Hepatocyte (in vitro differentiated cells): ENCODE measurements at regions not wholly inside any gene's neighbourhood (a gene's known extent, or its start where the extent isn't known, plus 50 kb on each side); places are given as distances from the start of the nearest gene placed in this dataset.

ENCODE experiments used
- EZH2 ChIP-seq: fragments of 200-600 bp; sonication (generic); IDR thresholded peaks from 2 replicates; pipeline ENCODE4 v1.6.1; 2016; ENCODE audit warnings: antibody characterized with exemption, mild to moderate bottlenecking, borderline replicate concordance
- EZH2phosphoT487 ChIP-seq: fragments of 200-600 bp; sonication (generic); IDR thresholded peaks from one replicate; pipeline ENCODE4 v1.6.1; 2018; ENCODE audit warnings: antibody characterized with exemption, mild to moderate bottlenecking, low read depth, moderate library complexity; ENCODE audit not compliant: unreplicated experiment, severe bottlenecking
- TF ChIP-seq, protein P1 (sequence below): fragments of 200-600 bp; sonication (generic); IDR thresholded peaks from 2 replicates; pipeline ENCODE4 v1.5.1; 2016; ENCODE audit warnings: antibody characterized with exemption, mild to moderate bottlenecking; ENCODE audit not compliant: poor library complexity

DNA sequence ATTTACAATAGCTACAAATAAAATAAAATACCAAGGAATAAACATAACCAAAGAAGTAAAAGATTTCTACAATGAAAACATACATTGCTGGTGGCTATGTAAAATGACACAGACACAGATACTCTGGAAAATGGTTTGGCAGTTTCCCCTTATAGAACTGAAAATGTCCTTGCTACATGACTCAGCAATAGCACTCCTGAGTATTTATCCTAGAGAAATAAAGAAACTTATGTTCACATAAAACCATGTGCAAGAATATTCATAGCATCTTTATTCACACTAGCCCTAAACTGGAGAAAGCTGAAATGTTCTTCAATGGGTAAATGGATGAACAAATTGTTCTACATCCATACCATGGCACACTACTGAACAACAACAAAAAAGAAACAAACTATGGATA is 100.2 kb upstream of the RFC3 start:
- TF ChIP-seq, protein P1, sequence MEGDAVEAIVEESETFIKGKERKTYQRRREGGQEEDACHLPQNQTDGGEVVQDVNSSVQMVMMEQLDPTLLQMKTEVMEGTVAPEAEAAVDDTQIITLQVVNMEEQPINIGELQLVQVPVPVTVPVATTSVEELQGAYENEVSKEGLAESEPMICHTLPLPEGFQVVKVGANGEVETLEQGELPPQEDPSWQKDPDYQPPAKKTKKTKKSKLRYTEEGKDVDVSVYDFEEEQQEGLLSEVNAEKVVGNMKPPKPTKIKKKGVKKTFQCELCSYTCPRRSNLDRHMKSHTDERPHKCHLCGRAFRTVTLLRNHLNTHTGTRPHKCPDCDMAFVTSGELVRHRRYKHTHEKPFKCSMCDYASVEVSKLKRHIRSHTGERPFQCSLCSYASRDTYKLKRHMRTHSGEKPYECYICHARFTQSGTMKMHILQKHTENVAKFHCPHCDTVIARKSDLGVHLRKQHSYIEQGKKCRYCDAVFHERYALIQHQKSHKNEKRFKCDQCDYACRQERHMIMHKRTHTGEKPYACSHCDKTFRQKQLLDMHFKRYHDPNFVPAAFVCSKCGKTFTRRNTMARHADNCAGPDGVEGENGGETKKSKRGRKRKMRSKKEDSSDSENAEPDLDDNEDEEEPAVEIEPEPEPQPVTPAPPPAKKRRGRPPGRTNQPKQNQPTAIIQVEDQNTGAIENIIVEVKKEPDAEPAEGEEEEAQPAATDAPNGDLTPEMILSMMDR, result no peak
- TF ChIP-seq EZH2phosphoT487 (no peak), EZH2 (no peak)
